H9 (cell line): ENCODE measurements at regions not wholly inside any gene's neighbourhood (a gene's known extent, or its start where the extent isn't known, plus 50 kb on each side); places are given as distances from the start of the nearest gene placed in this dataset.

ENCODE experiments used
- DNase-seq: peaks from one replicate; pipeline ENCODE4 v3.0.0-alpha.2; 2017
- H2AFZ ChIP-seq: one replicate; pipeline ENCODE4 v1.6.1; 2013; ENCODE audit warnings: mild to moderate bottlenecking, low read length, control low read depth, moderate library complexity
- H2AK5ac ChIP-seq: 2 replicates; pipeline ENCODE4 v1.6.1; 2013; ENCODE audit warnings: low read length, control low read depth, mixed read lengths; ENCODE audit not compliant: insufficient read length
- H2BK120ac ChIP-seq: one replicate; pipeline ENCODE4 v1.6.1; 2013; ENCODE audit warnings: low read depth, mild to moderate bottlenecking, low read length, control low read depth, inconsistent platforms; ENCODE audit not compliant: poor library complexity, severe bottlenecking
- H2BK12ac ChIP-seq: 2 replicates; pipeline ENCODE4 v1.6.1; 2013; ENCODE audit warnings: low read length, control low read depth, mixed read lengths, low read depth; ENCODE audit not compliant: insufficient read length
- H2BK15ac ChIP-seq: 2 replicates; pipeline ENCODE4 v1.6.1; 2013; ENCODE audit warnings: low read depth, low read length, control low read depth
- H2BK20ac ChIP-seq: one replicate; pipeline ENCODE4 v1.6.1; 2013; ENCODE audit warnings: low read depth, mild to moderate bottlenecking, low read length, control low read depth, inconsistent platforms; ENCODE audit not compliant: poor library complexity, severe bottlenecking
- H2BK5ac ChIP-seq: 2 replicates; pipeline ENCODE4 v1.6.1; 2013; ENCODE audit warnings: low read length, control low read depth, mixed read lengths; ENCODE audit not compliant: insufficient read length
- H3K14ac ChIP-seq: 2 replicates; pipeline ENCODE4 v1.6.1; 2013; ENCODE audit warnings: low read length, control low read depth; ENCODE audit not compliant: insufficient read depth
- H3K18ac ChIP-seq: 2 replicates; pipeline ENCODE4 v1.6.1; 2013; ENCODE audit warnings: low read depth, mild to moderate bottlenecking, mixed read lengths, low read length, control low read depth; ENCODE audit not compliant: insufficient read length
- H3K23ac ChIP-seq: 2 replicates; pipeline ENCODE4 v1.6.1; 2013; ENCODE audit warnings: low read length, control low read depth, mixed read lengths, low read depth; ENCODE audit not compliant: insufficient read length
- H3K23me2 ChIP-seq: 2 replicates; pipeline ENCODE4 v1.6.1; 2013; ENCODE audit warnings: low read depth, mild to moderate bottlenecking, mixed read lengths, low read length, control low read depth; ENCODE audit not compliant: insufficient read length, poor library complexity, severe bottlenecking
- H3K27ac ChIP-seq: 2 replicates; pipeline ENCODE4 v1.5.1; 2013; ENCODE audit warnings: low read length, control low read depth, mixed read lengths, low read depth; ENCODE audit not compliant: insufficient read length
- H3K27me3 ChIP-seq: 2 replicates; pipeline ENCODE4 v1.6.1; 2013; ENCODE audit warnings: low read length, control low read depth, inconsistent platforms; ENCODE audit not compliant: insufficient read depth
- H3K4ac ChIP-seq: 2 replicates; pipeline ENCODE4 v1.6.1; 2013; ENCODE audit warnings: low read depth, mild to moderate bottlenecking, control low read depth, inconsistent platforms, low read length, moderate library complexity
- H3K4me1 ChIP-seq: 2 replicates; pipeline ENCODE4 v1.6.1; 2013; ENCODE audit warnings: low read length, control low read depth, inconsistent platforms; ENCODE audit not compliant: insufficient read depth
- H3K4me2 ChIP-seq: 2 replicates; pipeline ENCODE4 v1.6.1; 2013; ENCODE audit warnings: low read length, control low read depth, mixed read lengths; ENCODE audit not compliant: insufficient read length, insufficient read depth
- H3K56ac ChIP-seq: 2 replicates; pipeline ENCODE4 v1.6.1; 2013; ENCODE audit warnings: low read depth, mild to moderate bottlenecking, mixed read lengths, low read length, control low read depth; ENCODE audit not compliant: insufficient read length
- H3K79me1 ChIP-seq: 2 replicates; pipeline ENCODE4 v1.6.1; 2013; ENCODE audit warnings: low read depth, mild to moderate bottlenecking, moderate library complexity, low read length, control low read depth, inconsistent platforms; ENCODE audit not compliant: insufficient read depth, poor library complexity, severe bottlenecking
- H3K79me2 ChIP-seq: 2 replicates; pipeline ENCODE4 v1.6.1; 2013; ENCODE audit warnings: low read length, control low read depth, inconsistent platforms; ENCODE audit not compliant: insufficient read depth
- H3K9ac ChIP-seq: 2 replicates; pipeline ENCODE4 v1.6.1; 2013; ENCODE audit warnings: low read length, control low read depth, mixed read lengths; ENCODE audit not compliant: insufficient read length; ENCODE audit errors: extremely low read depth
- H3K9me3 ChIP-seq: one replicate; pipeline ENCODE4 v1.6.1; 2013; ENCODE audit warnings: low read depth, low read length, inconsistent platforms; ENCODE audit not compliant: control insufficient read depth
- H3T11ph ChIP-seq: one replicate; pipeline ENCODE4 v1.6.1; 2013; ENCODE audit warnings: mild to moderate bottlenecking, low read length, control low read depth, inconsistent platforms
- H4K20me1 ChIP-seq: one replicate; pipeline ENCODE4 v1.6.1; 2013; ENCODE audit not compliant: control insufficient read depth, insufficient read length, insufficient read depth
- H4K5ac ChIP-seq: 2 replicates; pipeline ENCODE4 v1.6.1; 2013; ENCODE audit warnings: low read depth, mild to moderate bottlenecking, mixed read lengths, low read length, control low read depth; ENCODE audit not compliant: insufficient read length
- H4K8ac ChIP-seq: replicated peaks from 2 replicates; pipeline ENCODE4 v1.6.1; 2013; ENCODE audit warnings: low read length, control low read depth, mixed read lengths, low read depth; ENCODE audit not compliant: insufficient read length
- H4K91ac ChIP-seq: 2 replicates; pipeline ENCODE4 v1.6.1; 2013; ENCODE audit warnings: low read depth, mild to moderate bottlenecking, moderate library complexity, mixed read lengths, low read length, control low read depth; ENCODE audit not compliant: insufficient read length
- H3K27ac Mint-ChIP-seq, 3 experiments: 2 replicates in 2 of 3; 3 replicates in 1 of 3; pipeline ENCODE4 v1.8.0; 2020 to 2021; ENCODE audit warnings: mixed read lengths in 3 of 3, mild to moderate bottlenecking in 1 of 3, moderate library complexity in 1 of 3
- H3K27me3 Mint-ChIP-seq: 2 replicates; pipeline ENCODE4 v1.8.0; 2021; ENCODE audit warnings: low read depth, mild to moderate bottlenecking, moderate library complexity, mixed read lengths
- H3K36me3 Mint-ChIP-seq, 3 experiments: 2 replicates in 2 of 3; 3 replicates in 1 of 3; pipeline ENCODE4 v1.8.0; 2020 to 2021; ENCODE audit warnings: low read depth in 3 of 3, mixed read lengths in 3 of 3; ENCODE audit not compliant: insufficient read depth in 1 of 3
- H3K4me1 Mint-ChIP-seq, 2 experiments: 2 replicates each; pipeline ENCODE4 v1.8.0; 2020; ENCODE audit warnings: mixed read lengths in 2 of 2
- H3K4me3 Mint-ChIP-seq, 2 experiments: 2 replicates in 1 of 2; 3 replicates in 1 of 2; pipeline ENCODE4 v1.8.0; 2020 to 2021; ENCODE audit warnings: mild to moderate bottlenecking in 2 of 2, mixed read lengths in 2 of 2, moderate library complexity in 1 of 2
- H3K9me3 Mint-ChIP-seq, 2 experiments: 2 replicates in 1 of 2; 3 replicates in 1 of 2; pipeline ENCODE4 v1.8.0; 2020; ENCODE audit warnings: mild to moderate bottlenecking in 2 of 2, mixed read lengths in 2 of 2, moderate library complexity in 1 of 2
- CTCF ChIP-seq: fragments of 200-600 bp; sonication (generic); conservative IDR thresholded peaks from 3 replicates; pipeline ENCODE4 v1.8.0; 2021; ENCODE audit warnings: antibody characterized with exemption, mild to moderate bottlenecking
- WGBS: extraction: QIAGEN DNeasy Blood & Tissue Kit; methylation state at CpG from one replicate; pipeline ENCODE4 v1.1.7; 2013; ENCODE audit warnings: missing lambda C conversion rate, low lambda C conversion rate, mixed read lengths; ENCODE audit not compliant: insufficient read length; ENCODE audit errors: extremely low coverage; 5-methylcytosine and 5-hydroxymethylcytosine counted together

DNA sequence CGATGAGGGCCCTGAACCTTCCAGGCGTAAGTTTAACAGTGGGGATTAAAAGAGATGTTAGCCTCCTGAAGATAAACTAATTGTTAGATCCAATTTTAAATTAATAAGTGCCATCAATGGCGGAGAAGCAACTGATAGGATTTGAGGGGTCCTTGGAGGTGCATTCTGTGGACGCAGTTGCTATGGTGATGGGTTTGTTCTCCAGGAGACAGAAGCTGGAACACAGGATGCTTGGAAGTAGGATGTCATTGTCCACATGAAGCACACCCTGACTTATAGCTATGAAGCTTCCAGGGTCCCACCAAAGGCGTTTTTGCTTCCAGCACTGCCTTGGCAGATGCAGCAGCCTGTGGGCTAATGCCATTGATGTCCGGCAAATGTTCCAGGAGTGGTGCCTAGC, 331.0 kb upstream of the IL12A start:
- no peaks in the 10 kb centered on the region for H3K4me1 ChIP-seq
- no peak overlapping the region for H3K27ac Mint-ChIP-seq
- H2BK120ac ChIP-seq = no peak overlapping the region
- WGBS = no CpG with 5 or more reads among the region's 6 CpGs
- H2BK12ac ChIP-seq = no peak overlapping the region
- H3K18ac ChIP-seq = no peak overlapping the region
- peaks cover 2% of the 10 kb centered on the region; the same call in 1 of the 2 replicates for H3K27me3 Mint-ChIP-seq
- no peaks in the 10 kb centered on the region for H3K79me1 ChIP-seq
- H3K14ac ChIP-seq = no peak overlapping the region
- H3K4ac ChIP-seq = no peak overlapping the region
- H4K5ac ChIP-seq = no peak overlapping the region
- no peaks in the 10 kb centered on the region for H3K4me1 Mint-ChIP-seq
- H3K9ac ChIP-seq = no peak overlapping the region
- H3K36me3 Mint-ChIP-seq = peaks cover 0 to 3% (median 0%) of the 10 kb centered on the region in 3 experiments; a peak in 3 of 7 replicates
- peaks cover 5 to 8% of the 10 kb centered on the region in 2 experiments; a peak in 4 of 5 replicates for H3K9me3 Mint-ChIP-seq
- H2BK5ac ChIP-seq = no peak overlapping the region
- no peaks in the 10 kb centered on the region for H3K27me3 ChIP-seq
- H3T11ph ChIP-seq = no peak overlapping the region
- no peak overlapping the region for H3K27ac ChIP-seq
- no peak overlapping the region for H2AFZ ChIP-seq
- H2BK20ac ChIP-seq = no peak overlapping the region
- H3K4me2 ChIP-seq = no peak overlapping the region
- H3K23me2 ChIP-seq = no peaks in the 10 kb centered on the region
- H3K79me2 ChIP-seq = no peaks in the 10 kb centered on the region
- DNase-seq = no peak
- H2AK5ac ChIP-seq = no peak overlapping the region
- no peak overlapping the region for H3K23ac ChIP-seq
- H4K91ac ChIP-seq = no peak overlapping the region
- H3K4me3 Mint-ChIP-seq = no peak overlapping the region
- TF ChIP-seq CTCF = no peak
- H3K9me3 ChIP-seq = no peaks in the 10 kb centered on the region
- no peak overlapping the region for H2BK15ac ChIP-seq
- H4K8ac ChIP-seq = no peak overlapping the region
- no peaks in the 10 kb centered on the region for H4K20me1 ChIP-seq
- H3K56ac ChIP-seq = no peak overlapping the region
